ENCODE measurements at regions not wholly inside any gene's neighbourhood (a gene's known extent, or its start where the extent isn't known, plus 50 kb on each side); places are given as distances from the start of the nearest gene placed in this dataset.

- no peak for DNase-seq
Measured at GRCh38 chr9:7287986-7288385, 511.6 kb downstream of the DMAC1 start.

GRCh38 chr9:7287065-7287464, 512.5 kb downstream of the DMAC1 start:
- DNase-seq, result no peak

GRCh38 chr9:7286101-7286500, 513.5 kb downstream of the DMAC1 start:
- no peak for DNase-seq

- DNase-seq, result no peak
Measured at GRCh38 chr9:7285199-7285598, 514.4 kb downstream of the DMAC1 start.

- no peak for DNase-seq
Measured at GRCh38 chr9:7284517-7284916, 515.1 kb downstream of the DMAC1 start.

GRCh38 chr9:7284117-7284516, 515.5 kb downstream of the DMAC1 start:
- no peak for DNase-seq

- no peak for DNase-seq
Measured at GRCh38 chr9:7273575-7273974, 515.8 kb downstream of the KDM4C start.

- DNase-seq, result no peak
Measured at GRCh38 chr9:7266911-7267595, 509.3 kb downstream of the KDM4C start.

GRCh38 chr9:7265181-7265580, 507.4 kb downstream of the KDM4C start:
- no peak for DNase-seq

- no peak for DNase-seq
Measured at GRCh38 chr9:7259544-7260241, 501.9 kb downstream of the KDM4C start.

- DNase-seq, result no peak
Measured at GRCh38 chr9:7258688-7259396, 501.1 kb downstream of the KDM4C start.

GRCh38 chr9:7246917-7247522, 489.2 kb downstream of the KDM4C start:
- no peak for DNase-seq

GRCh38 chr9:7245976-7246580, 488.3 kb downstream of the KDM4C start:
- DNase-seq, result no peak

- no peak for DNase-seq
Measured at GRCh38 chr9:7243838-7244237, 486.1 kb downstream of the KDM4C start.

GRCh38 chr9:7242126-7242525, 484.4 kb downstream of the KDM4C start:
- DNase-seq, result no peak

GRCh38 chr9:7241694-7242093, 483.9 kb downstream of the KDM4C start:
- no peak for DNase-seq

GRCh38 chr9:7240569-7241311, 483.0 kb downstream of the KDM4C start:
- DNase-seq, result no peak

- DNase-seq, result no peak
Measured at GRCh38 chr9:7239708-7240107, 481.9 kb downstream of the KDM4C start.

GRCh38 chr9:7238247-7238637, 480.5 kb downstream of the KDM4C start:
- DNase-seq, result no peak

GRCh38 chr9:7237473-7238246, 479.9 kb downstream of the KDM4C start:
- DNase-seq, result no peak

GRCh38 chr9:7236186-7236585, 478.4 kb downstream of the KDM4C start:
- no peak for DNase-seq

GRCh38 chr9:7234144-7234543, 476.4 kb downstream of the KDM4C start:
- peak; percentile 70 for DNase-seq
